ENCODE measurements at regions not wholly inside any gene's neighbourhood (a gene's known extent, or its start where the extent isn't known, plus 50 kb on each side); places are given as distances from the start of the nearest gene placed in this dataset.
"Not testable (repeated sequence)": the region's sequence is repeated elsewhere in the genome, so short reads cannot be mapped to it uniquely, and the experiment has no call there.

GRCh38 chr1:54479251-54479650 lies 68.8 kb upstream of the ACOT11 start:
- DNase-seq (ENCODE audit: low spot score in 2 of 2) (no peak), ATAC-seq (no peak)
- H3K27ac Mint-ChIP-seq, result no peak overlapping the region
- no peak overlapping the region for H3K4me3 Mint-ChIP-seq
- H3K9me3 Mint-ChIP-seq, result no peaks in the 10 kb centered on the region
- H3K4me1 Mint-ChIP-seq, result peaks cover 69% of the 10 kb centered on the region
- H3K36me3 Mint-ChIP-seq, result no peaks in the 10 kb centered on the region

- DNase-seq (ENCODE audit: low spot score in 2 of 2), result no peak
- H3K27ac Mint-ChIP-seq, result peak overlapping the region; percentile 67
- peak; percentile 46 for ATAC-seq
- no peaks in the 10 kb centered on the region for H3K36me3 Mint-ChIP-seq
- no peak overlapping the region for H3K4me3 Mint-ChIP-seq
- H3K9me3 Mint-ChIP-seq, result no peaks in the 10 kb centered on the region
- H3K4me1 Mint-ChIP-seq, result peaks cover 72% of the 10 kb centered on the region
Measured at GRCh38 chr1:54477153-54477561, 70.9 kb upstream of the ACOT11 start.

- ATAC-seq (no peak), DNase-seq (ENCODE audit: low spot score in 2 of 2) (no peak)
- Mint-ChIP-seq H3K4me3 (peak overlapping the region; percentile 71), H3K27ac (peak overlapping the region; percentile 67), H3K4me1 (peaks cover 67% of the 10 kb centered on the region), H3K36me3 (no peaks in the 10 kb centered on the region), H3K9me3 (no peaks in the 10 kb centered on the region)
Measured at GRCh38 chr1:54476530-54477109, 70.4 kb upstream of the SSBP3 start.

- DNase-seq (ENCODE audit: low spot score in 2 of 2) (no peak), ATAC-seq (peak; percentile 6)
- peaks cover 61% of the 10 kb centered on the region for H3K4me1 Mint-ChIP-seq
- no peaks in the 10 kb centered on the region for H3K9me3 Mint-ChIP-seq
- peak overlapping the region; percentile 71 for H3K4me3 Mint-ChIP-seq
- H3K27ac Mint-ChIP-seq, result peak overlapping the region; percentile 67
- H3K36me3 Mint-ChIP-seq, result no peaks in the 10 kb centered on the region
Measured at GRCh38 chr1:54475946-54476516, 69.8 kb upstream of the SSBP3 start.

GRCh38 chr1:54475357-54475881 lies 69.2 kb upstream of the SSBP3 start:
- Mint-ChIP-seq H3K4me1 (peaks cover 55% of the 10 kb centered on the region), H3K4me3 (peak overlapping the region; percentile 71), H3K36me3 (no peaks in the 10 kb centered on the region), H3K9me3 (no peaks in the 10 kb centered on the region), H3K27ac (peak overlapping the region; percentile 67)
- DNase-seq (ENCODE audit: low spot score in 2 of 2) (no peak), ATAC-seq (peak; percentile 61)

GRCh38 chr1:54474310-54475251 lies 68.4 kb upstream of the SSBP3 start:
- no peaks in the 10 kb centered on the region for H3K36me3 Mint-ChIP-seq
- H3K4me1 Mint-ChIP-seq, result peaks cover 47% of the 10 kb centered on the region
- H3K27ac Mint-ChIP-seq, result peak overlapping the region; percentile 82
- peak; percentile 60 for ATAC-seq
- H3K9me3 Mint-ChIP-seq, result no peaks in the 10 kb centered on the region
- no peak for DNase-seq (ENCODE audit: low spot score in 2 of 2)
- H3K4me3 Mint-ChIP-seq, result peak overlapping the region; percentile 71

GRCh38 chr1:54471588-54471987 lies 65.4 kb upstream of the SSBP3 start:
- Mint-ChIP-seq H3K27ac (no peak overlapping the region), H3K36me3 (no peaks in the 10 kb centered on the region), H3K4me1 (peaks cover 37% of the 10 kb centered on the region), H3K9me3 (no peaks in the 10 kb centered on the region), H3K4me3 (no peak overlapping the region)
- DNase-seq (ENCODE audit: low spot score in 2 of 2), result no peak
- ATAC-seq, result no peak

- ATAC-seq; H3K27ac Mint-ChIP-seq; H3K36me3 Mint-ChIP-seq; DNase-seq (ENCODE audit: low spot score in 2 of 2); H3K4me3 Mint-ChIP-seq; H3K9me3 Mint-ChIP-seq: not testable (repeated sequence)
- H3K4me1 Mint-ChIP-seq, result peaks cover 31% of the 10 kb centered on the region
Measured at GRCh38 chr1:54469444-54469843, 63.2 kb upstream of the SSBP3 start.

- not testable (repeated sequence) for H3K4me3 Mint-ChIP-seq; DNase-seq (ENCODE audit: low spot score in 2 of 2); ATAC-seq; H3K9me3 Mint-ChIP-seq; H3K36me3 Mint-ChIP-seq; H3K27ac Mint-ChIP-seq
- H3K4me1 Mint-ChIP-seq, result peaks cover 31% of the 10 kb centered on the region
Measured at GRCh38 chr1:54468288-54469084, 62.3 kb upstream of the SSBP3 start.

GRCh38 chr1:54465351-54465811 lies 59.2 kb upstream of the SSBP3 start:
- Mint-ChIP-seq H3K4me3 (no peak overlapping the region), H3K4me1 (peaks cover 56% of the 10 kb centered on the region), H3K36me3 (peaks cover 4% of the 10 kb centered on the region), H3K9me3 (no peaks in the 10 kb centered on the region), H3K27ac (peak overlapping the region; percentile 69)
- DNase-seq (ENCODE audit: low spot score in 2 of 2) (no peak), ATAC-seq (no peak)

GRCh38 chr1:54464477-54465146 lies 58.4 kb upstream of the SSBP3 start:
- H3K27ac Mint-ChIP-seq, result peak overlapping the region; percentile 67
- ATAC-seq (peak; percentile 58), DNase-seq (ENCODE audit: low spot score in 2 of 2) (no peak)
- H3K4me1 Mint-ChIP-seq, result peaks cover 64% of the 10 kb centered on the region
- H3K36me3 Mint-ChIP-seq, result peaks cover 4% of the 10 kb centered on the region
- H3K9me3 Mint-ChIP-seq, result no peaks in the 10 kb centered on the region
- peak overlapping the region; percentile 51 for H3K4me3 Mint-ChIP-seq

- DNase-seq (ENCODE audit: low spot score in 2 of 2), result peak in 1 of 2 donors; percentile 69
- Mint-ChIP-seq H3K4me3 (peak overlapping the region; percentile 51), H3K36me3 (peaks cover 4% of the 10 kb centered on the region), H3K9me3 (no peaks in the 10 kb centered on the region), H3K4me1 (peaks cover 64% of the 10 kb centered on the region), H3K27ac (peak overlapping the region; percentile 67)
- peak; percentile 85 for ATAC-seq
Measured at GRCh38 chr1:54464031-54464476, 57.9 kb upstream of the SSBP3 start.

GRCh38 chr1:54463259-54464030 lies 57.3 kb upstream of the SSBP3 start:
- no peaks in the 10 kb centered on the region for H3K9me3 Mint-ChIP-seq
- H3K27ac Mint-ChIP-seq, result peak overlapping the region; percentile 67
- ATAC-seq (no peak), DNase-seq (ENCODE audit: low spot score in 2 of 2) (no peak)
- H3K4me1 Mint-ChIP-seq, result peaks cover 63% of the 10 kb centered on the region
- peak overlapping the region; percentile 51 for H3K4me3 Mint-ChIP-seq
- H3K36me3 Mint-ChIP-seq, result peaks cover 4% of the 10 kb centered on the region

Data from stimulated activated effector memory CD8-positive, alpha-beta T cell treated with anti-CD3 and anti-CD28 coated beads, Interleukin-12 subunit alpha, Interleukin-12 subunit beta, amount 100 ng/mL, for 72 hours (primary cell).